Erythroblast (primary cell): ENCODE measurements at regions not wholly inside any gene's neighbourhood (a gene's known extent, or its start where the extent isn't known, plus 50 kb on each side); places are given as distances from the start of the nearest gene placed in this dataset.

Source experiments
- DNase-seq, 2 experiments: peaks; one replicate each; lab custom pipeline; 2025; lab: John Stamatoyannopoulos, UW
- GATA1 ChIP-seq: IDR thresholded peaks from 2 replicates; pipeline ENCODE4 v1.6.1; 2011; ENCODE audit warnings: low read depth, mild to moderate bottlenecking, control low read depth, low read length, moderate library complexity
- POLR2A ChIP-seq: IDR thresholded peaks from 2 replicates; pipeline ENCODE4 v1.6.1; 2011; ENCODE audit warnings: mild to moderate bottlenecking, low read length

DNA sequence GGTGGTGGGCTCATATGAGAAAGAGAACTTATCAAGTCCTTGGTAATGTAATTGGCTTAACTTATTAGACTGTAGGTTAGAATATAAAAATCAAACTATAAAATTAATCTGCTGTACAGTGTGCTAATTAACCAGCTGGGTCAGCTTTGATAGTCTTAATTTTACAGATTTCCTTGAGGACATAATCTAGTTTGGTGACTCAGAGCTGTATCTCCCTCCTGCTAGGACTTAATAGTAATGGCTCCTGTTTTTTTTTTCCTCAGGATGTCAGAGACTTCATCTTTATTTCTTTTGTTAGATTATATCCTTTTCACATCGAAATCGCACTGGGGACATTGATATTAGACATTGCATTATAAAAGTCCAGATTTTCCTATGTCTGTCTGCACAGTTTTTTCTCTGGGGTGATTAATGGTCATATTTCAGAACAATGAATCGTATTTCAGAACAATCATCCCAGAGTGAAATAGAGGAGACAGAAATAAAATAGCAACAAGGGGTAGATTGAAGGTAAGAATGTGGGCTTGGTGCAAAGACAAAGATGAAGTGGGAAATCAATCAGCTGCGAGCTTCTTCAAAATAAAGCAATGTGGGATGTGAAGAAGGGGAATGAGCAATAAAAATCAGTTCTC lies 346.4 kb upstream of the RIOK2 start:
- DNase-seq = no peak
- TF ChIP-seq GATA1 (no peak), POLR2A (no peak)

- TF ChIP-seq POLR2A (no peak), GATA1 (no peak)
- DNase-seq = no peak
These were observed 348.5 kb upstream of the RIOK2 start for GRCh38 chr5:97531549-97531948.

DNA sequence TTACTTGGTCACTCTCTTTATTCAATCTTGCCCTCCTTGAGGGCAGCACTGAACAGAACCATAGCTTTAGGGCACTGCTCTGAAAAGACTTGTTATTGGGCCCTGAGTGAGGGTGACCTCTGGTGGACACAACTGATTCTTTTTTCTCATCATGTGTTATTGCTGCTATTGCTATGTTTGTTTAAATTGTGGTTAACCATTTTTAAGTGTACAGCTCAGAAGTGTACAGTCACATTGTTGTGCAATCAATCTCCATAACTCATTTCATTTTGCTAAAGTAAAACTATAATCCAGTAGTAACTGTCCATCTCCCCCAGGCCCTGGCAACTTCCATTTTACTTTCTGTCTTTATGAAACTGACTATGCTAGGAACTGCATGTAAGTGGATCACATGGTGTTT lies 351.1 kb upstream of the RIOK2 start:
- TF ChIP-seq POLR2A (no peak), GATA1 (no peak)
- DNase-seq = peak; percentile 30 to 50

- no peak for DNase-seq
These were observed 353.6 kb upstream of the RIOK2 start for GRCh38 chr5:97536683-97537082.

DNA sequence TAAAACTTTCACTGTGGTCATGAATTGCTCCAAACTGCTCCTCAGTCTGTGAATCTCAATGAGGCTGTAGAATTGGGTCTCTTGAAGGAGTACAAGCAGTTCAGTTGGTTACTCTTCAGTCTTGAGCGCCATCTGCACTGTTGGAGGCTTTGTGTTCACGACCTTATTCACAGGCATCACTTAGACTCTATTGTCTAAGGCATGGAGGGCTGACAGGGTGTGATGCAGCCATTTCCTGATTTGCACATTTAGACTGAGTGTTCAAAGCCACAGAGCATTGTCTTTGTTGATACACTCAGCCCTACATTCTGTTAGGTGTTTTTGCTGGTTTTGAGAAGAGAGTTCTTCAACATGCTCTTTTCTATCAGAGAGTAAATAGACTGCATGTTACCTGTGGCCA lies 355.9 kb upstream of the RIOK2 start:
- no peak for TF ChIP-seq GATA1
- TF ChIP-seq POLR2A = no peak
- DNase-seq = no peak

More at GRCh38 chr5:97536683-97537082, 353.6 kb upstream of the RIOK2 start:
- TF ChIP-seq POLR2A (no peak), GATA1 (no peak)

GRCh38 chr5:97541864-97542263 lies 358.8 kb upstream of the RIOK2 start:
- DNase-seq = no peak
- no peak for TF ChIP-seq POLR2A
- TF ChIP-seq GATA1 = no peak

- TF ChIP-seq POLR2A (no peak), GATA1 (no peak)
- DNase-seq = no peak
These were observed 359.4 kb upstream of the RIOK2 start for GRCh38 chr5:97542469-97542868.

GRCh38 chr5:97543166-97543565 lies 360.1 kb upstream of the RIOK2 start:
- no peak for DNase-seq
- TF ChIP-seq POLR2A = no peak
- no peak for TF ChIP-seq GATA1

GRCh38 chr5:97544240-97544639 lies 361.2 kb upstream of the RIOK2 start:
- no peak for DNase-seq
- TF ChIP-seq POLR2A = no peak
- no peak for TF ChIP-seq GATA1

- TF ChIP-seq POLR2A = no peak
- no peak for TF ChIP-seq GATA1
- no peak for DNase-seq
These were observed 361.6 kb upstream of the RIOK2 start for GRCh38 chr5:97544678-97545077.

- TF ChIP-seq POLR2A = no peak
- no peak for TF ChIP-seq GATA1
These were observed 362.4 kb upstream of the RIOK2 start for GRCh38 chr5:97545446-97545845.

GRCh38 chr5:97545886-97546535 lies 363.0 kb upstream of the RIOK2 start:
- TF ChIP-seq POLR2A = no peak
- TF ChIP-seq GATA1 = no peak
- DNase-seq = no peak

More at GRCh38 chr5:97545446-97545845, 362.4 kb upstream of the RIOK2 start:
- DNase-seq = no peak

DNA sequence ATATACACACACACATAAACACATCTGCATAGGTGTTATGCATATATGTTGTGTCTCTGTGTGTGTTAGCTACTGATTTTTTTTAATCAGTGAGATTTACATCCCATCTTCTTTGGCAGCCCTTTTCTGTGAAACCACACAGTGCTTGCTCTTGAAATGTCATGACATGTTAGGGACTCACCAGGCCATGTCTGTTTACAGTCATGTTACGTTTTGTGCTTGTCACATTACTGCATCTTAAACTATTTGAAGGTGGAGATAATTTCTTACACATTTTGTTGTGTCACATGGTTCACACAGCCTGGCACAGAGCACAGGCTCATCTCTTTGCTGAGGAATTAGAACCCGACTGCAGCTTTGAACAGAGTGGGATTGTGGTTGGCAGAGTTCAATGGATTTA lies 364.4 kb upstream of the RIOK2 start:
- DNase-seq = no peak
- TF ChIP-seq GATA1 = no peak
- no peak for TF ChIP-seq POLR2A

DNA sequence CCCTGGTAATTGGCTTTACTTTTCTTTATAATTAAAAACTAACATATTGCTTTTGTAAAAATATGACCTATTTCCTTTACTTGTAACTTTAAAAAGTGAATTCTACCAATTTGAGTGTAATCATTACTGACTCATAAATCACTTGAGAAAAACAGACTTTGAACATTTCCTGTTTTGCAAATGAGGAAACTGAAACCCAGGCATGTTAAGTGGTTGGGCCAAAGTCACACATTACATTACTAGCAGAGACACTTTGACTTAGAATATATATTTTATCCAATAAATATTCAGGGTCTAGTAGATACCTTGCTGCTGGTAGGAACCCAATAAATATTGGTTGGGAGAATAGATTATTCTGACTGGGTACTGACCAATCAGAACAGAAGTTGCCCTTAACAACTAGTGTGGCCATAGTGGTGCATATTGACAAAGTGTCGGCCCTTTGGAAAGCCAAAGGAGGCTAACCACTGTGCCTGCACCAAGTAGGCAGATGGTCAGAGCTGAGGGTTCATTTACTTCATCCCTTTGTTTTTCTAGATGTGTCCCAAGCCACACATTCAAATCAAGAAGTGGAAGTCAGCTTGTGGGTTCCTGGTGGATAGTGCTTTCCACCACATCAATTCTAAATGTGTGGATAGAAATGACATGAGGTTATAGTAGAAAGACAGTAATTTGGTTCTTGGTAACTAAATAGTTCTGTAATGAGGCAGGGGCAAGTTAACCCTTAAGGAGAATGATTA lies 365.1 kb upstream of the RIOK2 start:
- DNase-seq = no peak
- TF ChIP-seq GATA1 (no peak), POLR2A (no peak)
